Fibroblast of the aortic adventitia (primary cell): ENCODE measurements at regions not wholly inside any gene's neighbourhood (a gene's known extent, or its start where the extent isn't known, plus 50 kb on each side); places are given as distances from the start of the nearest gene placed in this dataset.

Source experiments
- DNase-seq: peaks from one replicate; pipeline ENCODE4 v3.0.0-alpha.2; 2010; ENCODE audit warnings: low read depth
- H3K4me3 ChIP-seq: 2 replicates; pipeline ENCODE4 v1.5.1; 2011; ENCODE audit warnings: low read depth, mild to moderate bottlenecking, control low read depth, low read length, moderate library complexity
- TF ChIP-seq, protein P1 (sequence below): IDR thresholded peaks from 2 replicates; pipeline ENCODE4 v1.5.1; 2011; ENCODE audit warnings: mild to moderate bottlenecking, low read length, control low read depth, inconsistent platforms; ENCODE audit not compliant: insufficient read depth

DNA sequence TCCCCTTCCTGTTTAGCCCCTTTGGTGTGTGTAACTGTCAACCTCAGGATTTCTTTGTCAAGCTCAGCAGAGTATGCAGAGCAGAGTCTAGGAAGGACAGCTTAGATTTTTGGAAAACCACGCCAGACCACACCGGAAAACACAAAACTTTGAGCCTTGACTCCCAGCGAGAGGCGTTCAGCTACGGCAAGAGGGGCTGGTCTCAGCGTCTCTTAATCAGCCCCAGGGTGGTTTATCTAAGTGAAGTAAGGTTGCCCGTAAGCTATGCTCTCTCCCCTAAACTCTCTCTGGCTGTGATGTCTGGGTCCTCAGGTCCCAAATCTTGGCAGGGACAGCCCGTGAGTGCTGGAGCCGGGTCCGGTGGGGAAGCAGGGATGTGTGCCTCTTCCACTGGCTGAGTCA lies 230.9 kb downstream of the KLF6 start:
- no peak for DNase-seq

DNA sequence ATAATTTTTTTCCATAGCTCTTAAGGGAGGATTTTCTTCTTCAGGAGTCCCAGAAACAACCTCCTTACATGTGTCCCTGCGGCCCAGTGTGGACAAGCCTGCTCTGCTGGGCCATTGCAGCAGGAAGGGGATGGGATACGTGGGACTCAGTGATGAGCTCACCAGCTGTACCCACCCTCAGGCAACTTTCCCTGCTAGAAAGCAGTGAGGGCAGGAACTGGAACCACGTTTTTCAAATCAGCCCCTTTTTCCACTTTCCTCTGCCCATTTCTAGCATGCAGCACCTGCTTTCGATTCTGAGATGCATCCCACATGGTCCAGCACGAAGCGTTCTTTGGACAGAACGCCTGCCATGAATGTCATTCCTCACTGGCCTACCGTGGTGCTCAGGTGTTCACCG lies 232.7 kb downstream of the KLF6 start:
- H3K4me3 ChIP-seq: no peak overlapping the region
- TF ChIP-seq, protein P1, sequence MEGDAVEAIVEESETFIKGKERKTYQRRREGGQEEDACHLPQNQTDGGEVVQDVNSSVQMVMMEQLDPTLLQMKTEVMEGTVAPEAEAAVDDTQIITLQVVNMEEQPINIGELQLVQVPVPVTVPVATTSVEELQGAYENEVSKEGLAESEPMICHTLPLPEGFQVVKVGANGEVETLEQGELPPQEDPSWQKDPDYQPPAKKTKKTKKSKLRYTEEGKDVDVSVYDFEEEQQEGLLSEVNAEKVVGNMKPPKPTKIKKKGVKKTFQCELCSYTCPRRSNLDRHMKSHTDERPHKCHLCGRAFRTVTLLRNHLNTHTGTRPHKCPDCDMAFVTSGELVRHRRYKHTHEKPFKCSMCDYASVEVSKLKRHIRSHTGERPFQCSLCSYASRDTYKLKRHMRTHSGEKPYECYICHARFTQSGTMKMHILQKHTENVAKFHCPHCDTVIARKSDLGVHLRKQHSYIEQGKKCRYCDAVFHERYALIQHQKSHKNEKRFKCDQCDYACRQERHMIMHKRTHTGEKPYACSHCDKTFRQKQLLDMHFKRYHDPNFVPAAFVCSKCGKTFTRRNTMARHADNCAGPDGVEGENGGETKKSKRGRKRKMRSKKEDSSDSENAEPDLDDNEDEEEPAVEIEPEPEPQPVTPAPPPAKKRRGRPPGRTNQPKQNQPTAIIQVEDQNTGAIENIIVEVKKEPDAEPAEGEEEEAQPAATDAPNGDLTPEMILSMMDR: no peak
- no peak for DNase-seq

More for the DNA sequence above, 230.9 kb downstream of the KLF6 start:
- TF ChIP-seq, protein P1: no peak
- H3K4me3 ChIP-seq: no peak overlapping the region

DNA sequence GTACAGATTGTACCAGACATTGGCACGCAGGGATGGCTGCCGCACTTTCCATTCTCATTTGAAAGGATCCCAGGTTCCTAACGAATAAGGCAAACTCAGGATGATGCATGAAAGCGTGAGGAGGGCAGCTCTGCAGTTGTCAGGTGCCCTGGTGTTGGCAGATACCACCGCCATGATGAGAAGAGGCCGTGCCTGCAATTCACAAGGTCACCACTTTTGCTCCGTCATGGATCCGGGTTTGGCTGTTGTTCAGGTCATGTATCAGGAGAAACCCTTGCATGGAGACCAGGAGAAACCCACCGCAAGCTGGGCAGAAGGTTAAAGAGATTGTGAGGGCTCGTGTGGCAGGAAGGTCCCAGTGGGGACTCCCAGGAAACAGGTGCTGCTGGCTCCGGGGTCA lies 233.2 kb downstream of the KLF6 start:
- H3K4me3 ChIP-seq: no peak overlapping the region
- DNase-seq: no peak
- TF ChIP-seq, protein P1: no peak

DNA sequence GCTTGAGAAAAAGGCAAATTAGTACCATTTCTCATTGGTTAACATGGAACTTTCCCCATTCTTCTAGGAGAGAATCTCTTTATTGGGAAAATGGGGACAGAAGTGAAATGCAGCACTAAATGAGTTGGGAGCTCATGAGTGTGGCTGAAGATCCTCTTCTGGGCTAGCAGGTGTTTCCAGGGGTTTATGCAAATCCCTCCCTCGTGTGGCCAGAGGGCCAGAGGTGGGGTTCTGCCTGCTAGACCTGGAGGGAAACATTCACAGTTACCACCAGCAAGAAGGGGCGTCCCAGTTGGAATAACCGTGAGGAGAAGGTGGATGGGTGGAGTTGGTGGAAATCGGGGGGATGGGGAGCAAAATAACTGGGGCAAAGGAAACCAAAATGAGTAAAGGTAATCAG lies 235.9 kb downstream of the KLF6 start:
- no peak overlapping the region for H3K4me3 ChIP-seq
- DNase-seq: no peak
- TF ChIP-seq, protein P1: no peak

DNA sequence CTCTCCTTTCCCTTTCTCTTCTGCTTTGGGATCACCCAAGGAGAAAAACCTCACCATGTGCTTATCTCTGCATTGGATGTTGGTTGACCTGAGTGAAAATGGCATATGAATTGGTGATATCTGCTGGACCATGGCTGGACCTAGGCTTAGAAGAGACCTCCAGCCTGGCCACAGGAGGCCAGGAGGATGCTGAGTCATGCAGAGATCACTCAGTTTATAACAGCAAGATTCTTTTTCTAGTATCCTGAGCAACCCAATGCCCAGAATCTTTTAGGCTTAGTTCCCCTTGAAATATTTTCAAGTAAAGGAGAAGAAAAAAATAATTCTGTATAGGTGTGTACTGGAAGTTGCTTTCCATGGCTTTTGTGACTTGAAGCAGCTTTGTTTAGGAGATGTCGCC lies 236.3 kb downstream of the KLF6 start:
- TF ChIP-seq, protein P1: no peak
- DNase-seq: peak; percentile 54

DNA sequence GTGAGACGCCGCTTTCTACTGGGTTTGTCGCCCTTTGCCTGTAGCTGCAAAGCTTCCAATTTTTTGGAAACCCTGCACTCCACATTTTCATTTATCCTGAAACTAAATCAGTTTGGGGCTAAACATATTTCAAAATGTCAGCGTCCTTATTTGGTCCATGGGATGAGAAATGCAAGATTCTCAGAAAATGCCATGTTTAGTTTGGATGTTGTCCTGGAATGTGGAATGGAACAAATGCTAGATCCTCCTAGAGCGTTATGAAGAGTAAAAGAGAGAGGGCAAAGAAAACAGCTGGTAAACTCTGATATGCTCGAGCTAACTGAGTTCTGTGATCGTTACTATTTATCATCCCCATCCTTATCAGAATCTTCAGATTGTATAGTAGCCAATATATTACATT lies 236.9 kb downstream of the KLF6 start:
- peak; percentile 85 for DNase-seq
- TF ChIP-seq, protein P1: no peak
- no peak overlapping the region for H3K4me3 ChIP-seq

More for the DNA sequence above, 236.3 kb downstream of the KLF6 start:
- H3K4me3 ChIP-seq: no peak overlapping the region

DNA sequence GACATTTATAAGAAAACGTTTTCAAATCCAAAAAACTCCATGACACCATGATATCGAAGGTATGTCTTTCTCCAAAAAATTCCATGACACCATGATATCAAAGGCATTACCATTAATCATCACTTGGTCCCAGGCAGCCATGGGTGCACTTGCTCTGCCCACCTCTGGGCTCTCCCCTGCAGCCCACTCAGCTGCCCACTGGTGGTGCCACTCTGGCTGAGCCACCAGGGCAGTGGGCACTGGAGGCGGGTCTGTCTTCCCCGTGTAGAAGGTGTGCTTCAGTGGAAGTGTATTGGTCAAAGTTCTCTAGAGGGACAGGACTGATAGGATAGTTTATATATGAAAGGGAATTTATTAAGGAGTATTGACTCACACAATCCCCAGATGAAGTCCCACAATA lies 240.4 kb downstream of the KLF6 start:
- TF ChIP-seq, protein P1: no peak
- H3K4me3 ChIP-seq: no peak overlapping the region
- DNase-seq: no peak
